Ovary (tissue), 3 donors: ENCODE measurements at regions not wholly inside any gene's neighbourhood (a gene's known extent, or its start where the extent isn't known, plus 50 kb on each side); places are given as distances from the start of the nearest gene placed in this dataset.

Source experiments
- EP300 ChIP-seq: sonication (generic); formaldehyde crosslinking; IDR thresholded peaks from one replicate; pipeline ENCODE4 v1.6.1; 2017; ENCODE audit warnings: antibody characterized with exemption
- POLR2A ChIP-seq: fragments of 450-650 bp; IDR thresholded peaks from one replicate; pipeline ENCODE4 v1.6.1; 2017; ENCODE audit warnings: antibody characterized with exemption, mild to moderate bottlenecking, moderate library complexity
- TF ChIP-seq, protein P1 (sequence below), 3 donors: fragments of 450-650 bp in 2 of 3; fragments of 200-600 bp in 1 of 3; IDR thresholded peaks; one replicate each; pipeline versions ENCODE4 v1.5.1 to v1.8.0; 2016 to 2022; ENCODE audit warnings: antibody characterized with exemption in 3 of 3, mild to moderate bottlenecking in 1 of 3
- donor health status: DM: no; HTN: no; CAD: no.

DNA sequence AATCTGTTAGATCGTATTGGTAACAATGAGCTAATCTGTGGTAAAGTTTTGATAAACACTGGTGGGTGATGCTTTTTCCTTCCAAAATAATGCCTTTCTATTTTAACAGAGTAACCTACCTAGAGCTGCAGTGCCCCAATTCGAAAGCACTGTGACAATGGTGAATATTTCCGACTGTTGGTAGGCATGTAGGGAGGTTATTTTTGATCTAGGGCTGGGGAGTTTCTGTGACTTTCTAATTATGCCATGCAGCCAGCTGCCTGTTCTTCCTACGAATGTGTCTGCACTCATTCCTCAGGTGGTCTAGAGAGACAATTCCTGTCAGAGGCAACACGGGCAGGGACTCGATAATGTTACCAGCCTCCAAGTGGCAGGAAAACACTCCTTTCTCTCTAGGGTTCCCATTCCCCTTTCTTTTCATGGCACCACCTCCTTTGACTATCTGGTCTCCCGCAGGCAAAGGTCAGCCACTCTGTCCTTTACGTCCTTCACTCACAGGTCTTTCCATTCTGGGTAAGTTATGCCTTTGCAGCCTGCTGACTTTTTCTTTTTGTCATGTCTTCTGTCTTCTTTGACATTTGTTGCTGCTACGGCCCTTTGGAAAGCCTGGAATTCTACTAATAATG is 167.2 kb upstream of the MGAT5 start:
- TF ChIP-seq EP300 (no peak), POLR2A (no peak)
- TF ChIP-seq, protein P1, sequence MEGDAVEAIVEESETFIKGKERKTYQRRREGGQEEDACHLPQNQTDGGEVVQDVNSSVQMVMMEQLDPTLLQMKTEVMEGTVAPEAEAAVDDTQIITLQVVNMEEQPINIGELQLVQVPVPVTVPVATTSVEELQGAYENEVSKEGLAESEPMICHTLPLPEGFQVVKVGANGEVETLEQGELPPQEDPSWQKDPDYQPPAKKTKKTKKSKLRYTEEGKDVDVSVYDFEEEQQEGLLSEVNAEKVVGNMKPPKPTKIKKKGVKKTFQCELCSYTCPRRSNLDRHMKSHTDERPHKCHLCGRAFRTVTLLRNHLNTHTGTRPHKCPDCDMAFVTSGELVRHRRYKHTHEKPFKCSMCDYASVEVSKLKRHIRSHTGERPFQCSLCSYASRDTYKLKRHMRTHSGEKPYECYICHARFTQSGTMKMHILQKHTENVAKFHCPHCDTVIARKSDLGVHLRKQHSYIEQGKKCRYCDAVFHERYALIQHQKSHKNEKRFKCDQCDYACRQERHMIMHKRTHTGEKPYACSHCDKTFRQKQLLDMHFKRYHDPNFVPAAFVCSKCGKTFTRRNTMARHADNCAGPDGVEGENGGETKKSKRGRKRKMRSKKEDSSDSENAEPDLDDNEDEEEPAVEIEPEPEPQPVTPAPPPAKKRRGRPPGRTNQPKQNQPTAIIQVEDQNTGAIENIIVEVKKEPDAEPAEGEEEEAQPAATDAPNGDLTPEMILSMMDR (IDR thresholded peaks at IDR 0.05) = no peak
